Astrocyte of the spinal cord (primary cell): ENCODE measurements at regions not wholly inside any gene's neighbourhood (a gene's known extent, or its start where the extent isn't known, plus 50 kb on each side); places are given as distances from the start of the nearest gene placed in this dataset.
A peak's percentile ranks its signal among the peaks of the same experiment; 100 is the strongest.

Experiments used
- DNase-seq: peaks from one replicate; pipeline ENCODE4 v3.0.0; 2011; ENCODE audit warnings: low read depth, low spot score
- H3K4me3 ChIP-seq: 2 replicates; pipeline ENCODE4 v1.5.1; 2011; ENCODE audit warnings: low read depth, mild to moderate bottlenecking, low read length, moderate library complexity
- CTCF ChIP-seq: IDR thresholded peaks from 2 replicates; pipeline ENCODE4 v1.5.1; 2012; ENCODE audit warnings: low read depth, mild to moderate bottlenecking, low read length, inconsistent platforms
- in situ Hi-C: cut with HindIII; loops from 2 replicates; pipeline ENCODE4 v1.10.0; 2017; ENCODE audit warnings: low sequenced_read_pairs

DNA sequence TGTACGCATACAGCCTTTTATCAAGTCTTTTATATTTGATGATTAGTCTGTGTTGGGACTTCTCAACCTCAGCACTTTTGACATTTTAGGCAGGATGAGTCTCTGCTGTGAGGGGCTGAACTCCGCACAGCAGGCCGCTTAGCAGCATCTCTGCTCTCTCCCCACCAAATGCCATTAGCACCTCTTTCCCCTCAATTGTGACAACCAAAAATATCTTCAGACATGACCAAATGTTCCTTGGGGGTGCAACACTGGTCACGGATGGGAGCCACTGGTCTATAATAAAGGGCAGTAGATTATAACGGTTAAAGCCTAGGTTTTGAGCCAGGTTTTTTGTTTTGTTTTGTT is 109.7 kb upstream of the LRIG1 start:
- in situ Hi-C loops: no loop called here
- no peak overlapping the region for H3K4me3 ChIP-seq
- DNase-seq: no peak
- no peak for TF ChIP-seq CTCF

DNA sequence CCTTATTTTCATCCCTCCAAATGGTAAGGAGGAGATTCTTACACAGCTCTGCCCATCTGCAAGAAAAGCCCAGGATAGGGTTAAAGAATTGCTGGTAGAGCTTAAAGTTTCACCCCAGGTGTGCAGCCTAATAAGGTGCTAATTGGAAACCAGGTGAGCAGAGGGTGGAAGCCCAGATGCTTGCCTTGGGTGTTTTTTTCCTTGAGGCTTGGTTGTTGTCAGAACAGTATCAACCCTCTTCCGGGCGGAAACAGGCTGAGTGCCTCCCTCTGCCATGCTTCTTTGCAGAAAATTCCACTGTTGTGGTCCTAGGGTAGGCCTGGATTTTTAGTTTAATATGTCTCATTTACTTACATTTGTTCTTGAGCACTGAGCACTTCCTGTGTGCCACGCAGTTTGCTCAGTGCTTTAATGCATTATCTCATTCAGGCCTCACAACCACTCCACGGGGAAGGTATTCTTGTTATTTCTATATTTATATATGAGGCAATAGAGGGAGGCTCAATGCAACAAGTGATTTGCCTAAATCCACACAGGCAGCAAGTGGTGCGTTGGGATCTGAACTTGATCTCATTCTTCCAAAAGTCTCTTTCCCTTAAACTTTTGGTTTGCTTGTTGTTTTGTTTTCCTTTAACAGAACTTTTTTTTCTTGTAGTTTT is 115.0 kb upstream of the LRIG1 start:
- no peak for TF ChIP-seq CTCF
- in situ Hi-C loops: no loop called here
- DNase-seq: peak; percentile 57
- no peak overlapping the region for H3K4me3 ChIP-seq

DNA sequence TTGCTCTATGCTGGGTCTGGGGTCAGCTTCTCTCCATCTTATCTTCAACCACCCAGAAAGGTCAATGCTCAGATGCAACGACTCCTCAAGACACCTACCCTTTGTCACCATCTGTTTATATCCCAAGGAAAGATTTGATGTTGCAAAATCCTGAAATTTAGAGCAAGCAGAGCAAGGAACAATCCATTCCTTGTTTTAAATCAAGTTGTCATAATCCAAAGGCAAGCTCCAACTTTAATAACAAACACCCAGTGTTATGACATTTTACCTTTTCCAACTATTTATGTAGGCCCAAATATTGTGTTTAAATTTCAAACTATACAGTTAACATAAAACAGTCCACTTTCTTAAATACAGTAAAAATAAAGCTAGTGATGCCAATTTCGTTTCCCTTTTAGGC is 116.5 kb upstream of the LRIG1 start:
- no peak for DNase-seq
- in situ Hi-C loops: no loop called here
- TF ChIP-seq CTCF: no peak
- H3K4me3 ChIP-seq: no peak overlapping the region

DNA sequence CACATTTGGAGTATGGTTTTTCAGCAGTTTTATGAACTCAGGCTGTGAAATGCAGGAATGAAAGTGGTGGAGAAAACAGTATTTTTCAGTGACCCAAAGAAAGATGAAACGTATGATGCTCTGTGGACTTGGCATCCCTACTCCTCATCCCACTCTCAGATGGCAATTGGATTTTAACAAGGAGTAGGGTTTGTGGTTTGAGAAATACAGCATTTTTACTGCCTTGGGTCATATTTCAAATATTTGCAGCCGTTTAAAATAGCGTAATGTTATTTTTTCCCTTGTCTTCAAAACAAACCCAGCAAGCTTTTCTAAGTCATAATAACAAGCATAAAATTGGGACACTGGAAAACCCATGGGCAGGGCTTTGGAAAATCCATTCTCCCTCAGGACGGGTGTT is 117.2 kb upstream of the LRIG1 start:
- H3K4me3 ChIP-seq: no peak overlapping the region
- in situ Hi-C loops: no loop called here
- no peak for TF ChIP-seq CTCF
- DNase-seq: peak; percentile 60

GRCh38 chr3:66620296-66620695 is 119.5 kb upstream of the LRIG1 start:
- no peak for DNase-seq
- in situ Hi-C loops: no loop called here
- no peak overlapping the region for H3K4me3 ChIP-seq
- TF ChIP-seq CTCF: no peak

GRCh38 chr3:66622756-66623457 is 122.1 kb upstream of the LRIG1 start:
- no peak for DNase-seq
- no peak overlapping the region for H3K4me3 ChIP-seq
- TF ChIP-seq CTCF: no peak
- in situ Hi-C loops: no loop called here
